NCI-H1436 (cell line): ENCODE measurements at regions not wholly inside any gene's neighbourhood (a gene's known extent, or its start where the extent isn't known, plus 50 kb on each side); places are given as distances from the start of the nearest gene placed in this dataset.
"Not testable (repeated sequence)": the region's sequence is repeated elsewhere in the genome, so short reads cannot be mapped to it uniquely, and the experiment has no call there.

Experiments
- DNase-seq: peaks from one replicate; lab custom pipeline; 2025; lab: John Stamatoyannopoulos, UW

DNA sequence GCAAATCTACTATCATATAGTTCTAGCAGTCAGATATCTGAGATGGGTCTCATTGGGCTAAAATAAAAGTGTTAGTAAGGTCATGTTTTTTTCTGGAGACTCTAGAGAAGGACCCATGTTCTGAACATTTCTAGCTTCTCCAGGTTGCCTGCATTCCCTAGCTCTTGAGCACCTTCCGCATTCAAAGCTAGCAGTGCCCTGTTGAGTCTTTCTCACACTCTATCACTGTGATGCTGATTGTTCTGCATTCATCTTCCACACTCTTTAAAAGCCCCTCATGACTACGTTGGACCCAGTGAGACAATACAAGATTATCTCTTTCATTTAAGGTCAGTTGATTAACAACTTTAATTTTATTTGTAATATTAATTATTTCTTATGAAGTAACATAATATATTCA, 433.3 kb upstream of the CHORDC1 start:
- DNase-seq, result no peak

DNA sequence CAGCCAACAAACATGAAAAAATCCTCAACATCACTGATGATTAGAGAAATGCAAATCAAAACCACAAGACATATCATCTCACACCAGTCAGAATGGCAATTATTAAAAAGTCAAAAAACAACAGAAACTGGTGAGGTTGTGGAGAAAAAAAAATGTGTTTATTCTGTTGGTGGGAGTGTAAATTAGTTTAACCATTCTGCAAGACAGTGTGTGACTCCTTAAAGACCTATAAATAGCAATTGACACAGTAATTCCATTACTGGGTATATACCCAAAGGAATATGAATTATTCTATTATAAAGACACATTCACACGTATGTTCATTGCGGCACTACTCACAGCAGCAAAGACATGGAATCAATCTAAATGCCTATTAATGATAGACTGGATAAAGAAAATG, 427.3 kb upstream of the CHORDC1 start:
- DNase-seq, result no peak

DNA sequence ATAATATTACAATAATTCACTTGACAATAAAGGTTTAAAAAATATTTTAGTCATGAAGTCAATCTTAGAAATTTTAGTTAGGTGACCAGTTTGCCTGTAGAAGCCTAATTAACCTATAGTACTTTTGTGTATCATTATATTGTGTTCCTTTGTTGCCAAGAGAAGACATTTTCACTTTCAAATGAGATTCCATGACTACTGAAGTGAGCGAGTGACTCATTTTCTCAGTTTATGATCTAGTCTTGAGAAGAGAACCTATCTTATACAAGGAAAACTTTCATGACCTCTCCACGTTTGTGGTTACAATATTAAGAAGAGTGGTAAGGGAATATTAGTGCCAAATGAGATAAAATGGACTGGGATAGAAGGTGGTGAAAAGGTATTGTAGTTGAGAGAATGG, 423.9 kb upstream of the CHORDC1 start:
- DNase-seq, result no peak

DNA sequence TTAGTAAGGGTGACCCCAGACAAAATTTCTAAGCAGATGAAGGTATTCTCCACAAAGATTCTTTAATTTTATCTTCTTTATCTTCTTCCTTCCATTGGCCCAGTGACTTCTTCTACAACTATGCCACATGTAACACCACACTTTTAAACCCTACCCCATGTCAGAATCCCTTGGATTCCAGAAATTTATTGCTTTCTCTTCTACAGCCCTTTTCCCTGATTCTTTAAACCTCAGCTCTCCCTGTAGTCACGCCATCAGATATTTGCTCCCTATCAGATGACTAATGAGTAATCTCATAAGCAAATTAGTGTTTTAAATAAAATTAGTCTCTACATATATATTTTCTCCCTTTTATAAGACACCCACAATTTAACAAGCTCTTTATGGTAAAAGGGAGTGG, 423.4 kb upstream of the CHORDC1 start:
- DNase-seq, result no peak

DNA sequence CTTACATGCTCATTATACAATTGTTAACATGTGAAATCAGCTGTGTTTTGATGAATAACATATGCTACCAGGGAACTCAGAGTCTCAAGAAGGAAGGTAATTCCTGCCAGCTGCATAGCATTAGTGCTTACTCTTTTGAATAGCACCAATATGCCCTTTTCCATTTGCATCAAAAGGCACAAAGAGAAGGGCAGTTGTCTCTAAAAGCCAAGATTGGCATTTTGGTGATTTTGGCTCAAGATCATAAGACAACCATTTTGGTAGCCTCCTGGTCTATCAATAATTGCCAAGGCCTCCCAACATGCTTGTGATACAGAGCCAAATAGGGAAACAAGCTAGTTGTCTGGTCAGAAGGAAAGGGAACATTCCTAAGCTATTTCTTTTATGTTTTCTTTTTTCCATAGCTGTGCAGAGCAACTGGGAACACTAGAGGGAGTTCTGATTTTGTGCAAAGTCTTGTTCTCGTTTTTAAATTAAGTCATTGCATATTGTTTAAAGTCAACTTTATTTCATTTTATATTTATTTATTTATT, 416.7 kb upstream of the CHORDC1 start:
- DNase-seq, result no peak

DNA sequence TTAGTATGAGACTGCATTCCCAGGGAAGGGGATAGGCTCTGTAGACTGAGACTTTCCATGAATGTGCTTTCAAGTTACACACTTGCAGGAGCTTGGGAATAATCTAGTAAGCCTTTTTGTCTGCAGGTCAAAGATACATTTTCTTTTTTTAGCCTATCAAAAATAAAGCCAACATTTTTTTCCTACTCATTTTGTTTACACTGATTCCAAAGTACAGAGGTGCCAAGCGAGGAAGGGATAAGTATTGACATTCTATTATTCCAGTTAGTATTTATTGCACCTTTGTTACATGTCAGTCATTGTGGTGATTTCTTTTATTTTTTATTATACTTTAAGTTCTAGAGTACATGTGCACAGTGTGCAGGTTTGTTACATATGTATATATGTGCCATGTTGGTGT, 413.0 kb upstream of the CHORDC1 start:
- no peak for DNase-seq

DNA sequence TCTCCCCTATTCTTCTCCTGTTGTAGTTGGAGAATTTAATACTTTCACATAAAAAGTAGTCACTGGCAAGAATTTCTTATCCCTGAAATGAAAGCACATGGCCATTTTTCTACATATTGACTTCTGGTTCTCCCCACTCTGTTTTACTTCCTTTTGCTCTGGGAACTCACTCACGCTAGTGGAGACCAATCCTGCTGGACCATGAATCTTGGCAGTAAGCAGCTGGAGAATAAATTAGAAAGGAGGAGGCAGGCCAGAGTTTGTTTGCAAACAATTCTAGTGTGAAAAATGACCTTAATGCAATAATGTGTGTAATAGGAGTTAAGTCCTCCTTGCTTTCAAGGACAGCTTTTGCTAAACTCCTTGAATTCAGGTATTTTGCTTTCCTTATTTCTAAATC, 412.3 kb upstream of the CHORDC1 start:
- DNase-seq, result no peak

DNA sequence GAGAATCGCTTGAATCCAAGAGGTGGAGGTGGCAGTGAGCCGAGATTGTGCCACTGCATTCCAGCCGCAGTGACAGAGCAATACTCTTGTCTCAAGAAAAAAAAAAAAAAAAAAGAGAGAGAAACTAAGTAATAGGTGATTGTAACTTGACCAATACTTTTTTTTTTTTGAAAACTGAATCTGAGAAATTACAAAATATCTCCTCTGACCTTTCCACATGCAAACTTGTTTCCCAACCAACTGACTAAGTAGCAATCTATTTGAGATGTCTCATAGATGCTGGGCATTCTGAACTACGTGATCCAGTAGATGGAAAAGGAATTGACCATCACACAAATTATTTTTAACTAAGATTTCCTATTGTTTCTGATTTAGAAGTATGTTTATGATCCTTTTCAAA, 407.3 kb upstream of the CHORDC1 start:
- DNase-seq, result no peak

DNA sequence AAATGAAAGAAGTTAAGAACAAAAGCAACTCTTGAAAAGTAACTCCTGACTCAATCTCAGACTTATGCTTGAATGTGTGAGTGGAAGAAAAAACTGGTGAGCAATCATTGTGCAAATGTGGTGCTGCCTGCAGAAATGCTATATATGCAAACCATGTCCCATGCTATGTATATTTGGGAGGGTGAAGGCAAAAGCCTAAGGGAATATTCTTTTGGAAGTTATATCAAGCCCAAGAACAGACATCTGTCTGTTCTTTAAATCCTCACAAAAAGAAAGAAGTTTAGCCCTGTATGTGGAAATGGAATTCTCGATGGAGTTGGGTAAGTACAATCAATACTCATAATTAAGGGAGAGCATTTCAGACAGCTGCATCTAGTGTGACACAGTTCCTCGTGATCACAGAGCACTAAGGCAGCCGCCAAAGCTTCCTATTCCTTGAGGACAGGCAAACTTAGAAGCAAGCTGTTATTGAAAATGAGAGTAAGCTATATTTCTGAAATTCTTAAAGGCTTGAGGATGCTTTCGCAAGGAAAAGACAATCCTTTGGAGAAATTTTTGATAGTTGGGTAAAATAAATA, 406.5 kb upstream of the CHORDC1 start:
- no peak for DNase-seq

DNA sequence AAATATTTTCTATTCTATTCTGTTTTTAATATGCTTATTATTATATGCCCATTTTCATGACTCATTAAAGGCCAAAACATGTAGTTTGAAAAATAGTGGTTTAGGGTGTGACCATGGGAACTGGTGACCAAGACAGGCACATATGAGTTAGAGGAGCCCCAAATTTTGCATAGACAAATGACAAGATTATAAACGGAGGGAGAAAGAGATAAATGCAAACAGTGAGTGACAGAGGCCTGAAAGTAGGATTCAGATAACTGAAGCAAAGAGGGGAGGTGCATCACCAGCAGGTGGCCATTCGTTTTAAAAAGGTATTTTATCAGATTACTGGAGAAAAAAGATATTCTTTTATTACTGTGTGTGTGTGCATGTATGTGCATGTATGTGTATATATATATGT, 391.5 kb upstream of the CHORDC1 start:
- no peak for DNase-seq

DNA sequence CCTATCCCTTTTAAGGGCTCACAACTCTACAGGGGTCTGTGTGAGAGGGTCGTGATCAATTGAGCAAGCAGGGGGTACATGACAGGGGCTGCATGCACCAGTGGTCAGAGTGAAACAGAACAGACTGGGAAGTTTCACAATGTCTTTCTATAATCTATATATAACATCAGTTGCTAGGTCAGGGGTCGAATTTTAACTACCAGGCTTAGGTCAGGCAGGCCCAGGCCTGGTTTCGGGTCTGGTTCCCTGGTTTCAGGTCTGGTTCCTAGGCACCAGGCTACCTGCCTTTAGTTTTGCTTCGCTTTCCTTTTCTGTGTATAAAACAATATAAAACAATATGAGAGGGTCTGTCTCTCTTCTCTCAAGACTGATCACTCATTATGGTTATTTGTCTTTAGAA, 390.2 kb upstream of the CHORDC1 start:
- not testable (repeated sequence) for DNase-seq

DNA sequence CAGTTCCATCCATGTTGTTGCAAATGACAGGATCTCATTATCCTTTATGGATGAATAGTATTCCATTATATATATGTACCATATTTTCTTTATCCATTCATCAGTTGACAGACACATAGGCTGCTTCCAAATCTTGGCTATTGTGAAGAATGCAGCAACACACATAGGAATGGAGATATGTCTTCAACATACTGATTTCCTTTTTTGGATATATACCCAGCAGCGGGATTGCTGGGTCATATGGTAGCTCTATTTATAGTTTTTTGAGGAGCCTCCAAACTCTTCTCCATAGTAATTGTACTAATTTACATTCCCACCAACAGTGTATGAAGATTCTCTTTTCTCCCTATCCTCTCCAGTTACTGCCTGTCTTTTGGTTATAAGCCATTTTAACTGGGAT, 383.9 kb upstream of the CHORDC1 start:
- no peak for DNase-seq

DNA sequence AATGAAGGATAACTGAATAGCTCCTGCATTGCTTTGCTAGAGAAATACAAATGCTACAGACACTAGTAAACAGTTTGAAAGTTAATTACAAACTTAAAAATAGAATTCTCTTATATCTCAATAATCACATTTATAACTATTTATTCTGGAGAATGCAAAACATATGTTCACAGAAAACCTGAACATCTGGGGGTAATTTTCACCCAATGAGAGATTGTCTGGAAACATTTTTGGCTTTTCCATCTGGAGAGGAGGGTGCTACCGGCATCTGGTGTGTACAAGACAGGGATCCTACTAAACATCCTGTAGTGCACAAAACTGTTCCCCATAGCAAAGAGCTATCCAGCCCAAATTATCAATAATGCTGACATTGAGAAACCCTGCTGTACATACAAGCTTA, 378.4 kb upstream of the CHORDC1 start:
- DNase-seq, result no peak

DNA sequence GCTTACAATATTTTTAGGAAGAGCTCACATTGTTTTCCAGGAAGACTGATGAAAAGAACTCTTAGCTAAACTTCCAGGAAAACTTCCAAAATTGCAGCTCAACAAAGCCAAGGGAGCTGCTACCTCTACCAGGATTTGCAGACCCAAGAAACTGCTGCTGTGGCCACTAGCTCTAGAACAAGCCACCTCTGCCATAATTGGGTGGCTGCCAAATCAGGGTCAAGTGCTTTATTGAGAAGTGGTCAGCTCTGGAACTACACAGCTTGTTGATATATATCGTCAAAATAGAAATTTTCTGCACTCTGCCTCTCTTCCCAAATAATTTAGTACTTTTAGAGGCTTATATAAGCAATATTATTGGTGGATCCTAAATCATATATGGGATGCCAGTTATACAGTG, 371.8 kb upstream of the CHORDC1 start:
- DNase-seq, result no peak

DNA sequence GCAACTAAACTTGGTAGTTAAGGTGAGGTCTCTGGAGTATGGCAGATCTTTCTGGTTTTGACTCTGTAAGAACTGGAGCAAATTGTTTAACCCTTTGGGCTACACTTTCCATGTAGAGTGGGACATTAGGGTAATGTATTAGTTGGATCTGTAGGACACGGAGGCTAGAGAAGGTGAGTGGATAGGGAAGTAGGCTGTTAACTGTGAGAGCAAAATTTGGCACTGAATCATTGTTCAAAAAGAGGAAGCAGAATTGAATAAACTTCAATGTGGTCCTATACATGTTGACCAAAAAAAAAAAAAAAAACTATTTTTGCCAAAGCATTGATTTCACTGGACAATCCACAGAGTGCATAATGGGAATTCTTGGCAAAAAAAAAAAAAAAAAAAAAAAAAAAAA, 370.2 kb upstream of the CHORDC1 start:
- no peak for DNase-seq

DNA sequence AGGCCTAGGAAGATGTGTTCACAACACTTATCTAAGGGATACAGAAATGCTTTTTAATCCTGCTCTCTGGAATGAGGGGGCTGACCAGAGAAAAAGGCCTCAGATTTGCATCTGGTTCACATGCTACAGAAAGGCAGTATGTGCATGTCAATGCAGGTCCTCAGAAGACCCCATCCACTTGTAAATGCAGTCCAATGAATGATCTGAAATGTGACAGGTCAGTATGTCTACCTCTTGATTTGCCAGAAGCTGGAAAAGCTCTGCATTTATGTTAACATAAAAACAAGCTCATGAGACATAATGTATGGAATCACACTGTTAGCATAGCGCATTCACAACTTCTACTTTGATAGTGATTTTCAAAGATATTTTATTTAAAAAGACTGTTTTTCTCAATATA, 367.4 kb upstream of the CHORDC1 start:
- DNase-seq, result no peak

DNA sequence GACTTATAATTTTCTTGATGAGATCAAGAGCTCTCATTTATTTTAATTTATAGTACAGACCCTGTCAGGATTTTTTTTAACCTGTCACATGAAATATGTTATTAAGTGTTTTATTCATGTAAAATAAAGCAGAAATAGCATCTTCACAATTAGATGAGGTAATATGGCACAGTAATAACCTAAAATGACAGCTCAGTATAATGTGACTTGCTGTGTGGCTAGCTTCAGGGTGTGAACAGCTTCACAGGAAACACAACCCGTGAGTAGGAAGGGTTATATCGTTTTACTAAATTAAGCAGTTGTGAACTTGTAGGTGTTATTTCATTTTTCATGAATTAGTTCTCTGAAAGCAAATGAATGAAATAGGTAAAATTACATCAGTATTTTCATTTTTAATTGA, 366.9 kb upstream of the CHORDC1 start:
- DNase-seq, result no peak

DNA sequence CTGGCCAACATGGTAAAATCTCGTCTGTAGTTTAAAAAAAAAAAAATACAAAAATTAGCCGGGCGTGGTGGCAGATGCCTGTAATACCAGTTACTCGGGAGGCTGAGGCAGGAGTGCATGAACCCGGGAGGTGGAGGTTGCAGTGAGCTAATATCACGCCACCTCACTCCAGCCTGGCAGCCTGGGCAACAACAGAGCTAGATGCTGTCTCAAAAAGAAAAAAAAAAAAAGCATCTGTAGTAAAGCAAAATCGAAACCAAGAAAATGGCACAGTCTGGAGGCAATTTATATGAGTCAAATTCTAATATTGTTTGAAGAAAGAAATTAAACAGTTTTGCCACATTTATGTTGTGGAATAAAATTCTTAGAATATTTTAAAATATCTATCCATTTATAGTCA, 365.0 kb upstream of the CHORDC1 start:
- DNase-seq, result no peak

DNA sequence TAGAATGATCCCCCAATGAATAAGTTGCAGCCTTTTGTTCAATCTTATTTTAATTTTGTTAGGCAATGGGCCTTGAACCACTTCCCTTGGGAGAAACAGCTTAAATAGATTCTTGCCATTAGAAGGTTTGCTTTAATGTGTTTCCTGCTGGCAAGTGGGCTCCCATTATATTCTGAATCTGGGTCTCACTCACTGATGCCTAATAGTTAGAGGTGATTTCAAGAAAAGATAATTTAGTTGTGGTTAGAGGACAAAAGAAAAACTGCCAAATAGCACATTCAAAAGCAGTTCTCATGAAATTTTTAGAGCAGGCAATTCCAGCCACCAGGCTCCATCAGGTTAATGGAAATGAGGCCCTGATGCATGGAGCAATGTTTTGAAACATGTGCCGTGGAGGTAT, 362.6 kb upstream of the CHORDC1 start:
- peak; percentile 73 for DNase-seq

DNA sequence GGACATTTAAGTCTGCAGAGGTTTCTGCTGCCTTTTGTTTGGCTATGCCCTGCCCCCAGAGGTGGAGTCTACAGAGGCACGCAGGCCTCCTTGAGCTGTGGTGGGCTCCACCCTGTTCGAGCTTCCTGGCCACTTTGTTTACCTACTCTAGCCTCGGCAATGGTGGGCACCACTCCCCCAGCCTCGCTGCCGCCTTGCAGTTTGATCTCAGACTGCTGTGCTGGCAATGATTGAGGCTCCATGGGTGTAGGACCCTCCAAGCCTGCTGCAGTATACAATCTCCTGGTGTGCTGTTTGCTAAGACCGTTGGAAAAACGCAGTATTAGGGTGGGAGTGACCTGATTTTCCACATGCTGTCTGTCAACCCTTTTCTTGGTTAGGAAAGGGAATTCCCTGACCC, 360.1 kb upstream of the CHORDC1 start:
- DNase-seq, result not testable (repeated sequence)

DNA sequence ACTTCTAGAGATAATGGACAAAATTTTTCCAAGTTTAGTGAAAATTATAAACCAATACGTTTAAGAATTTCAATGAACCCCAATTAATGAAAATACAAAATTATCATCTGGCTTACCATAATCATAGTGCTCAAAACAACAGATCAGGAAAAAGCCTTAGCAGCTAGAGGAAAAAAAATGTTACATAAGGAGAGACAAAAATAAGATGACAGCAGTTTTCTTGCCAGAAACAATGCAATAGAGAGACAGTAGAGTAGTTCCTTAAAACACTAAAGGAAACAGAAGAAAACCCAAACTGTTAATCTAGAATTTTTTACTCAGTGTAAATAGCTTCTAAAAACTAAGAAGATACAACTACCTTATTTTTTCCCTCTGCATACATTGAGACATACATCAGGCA, 341.7 kb upstream of the CHORDC1 start:
- no peak for DNase-seq

DNA sequence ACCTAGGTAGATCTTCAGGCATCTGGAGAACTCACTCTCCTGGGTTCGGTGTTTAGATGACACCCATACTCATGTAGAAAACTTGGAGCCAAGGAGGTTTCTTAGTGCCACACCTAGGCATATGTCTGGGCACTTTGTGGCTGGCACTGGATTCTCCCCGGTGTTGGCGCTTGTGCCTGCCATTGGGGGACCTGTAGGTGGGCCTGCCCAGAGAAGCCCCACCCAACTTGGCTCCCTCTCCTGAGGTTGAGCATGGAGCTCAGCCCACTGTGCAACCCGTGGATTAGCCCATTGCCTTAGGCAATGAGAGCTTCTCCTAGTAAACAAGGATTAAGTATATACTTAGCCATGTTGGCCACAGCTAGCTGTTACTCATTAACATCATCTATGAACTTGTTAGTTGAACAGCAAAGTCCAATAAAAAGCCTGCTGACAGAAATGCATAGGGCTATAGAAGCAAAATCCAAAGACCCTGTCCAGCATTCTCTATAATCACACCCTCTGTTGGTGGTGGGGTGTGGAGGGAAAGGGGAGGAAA, 335.5 kb upstream of the CHORDC1 start:
- no peak for DNase-seq

DNA sequence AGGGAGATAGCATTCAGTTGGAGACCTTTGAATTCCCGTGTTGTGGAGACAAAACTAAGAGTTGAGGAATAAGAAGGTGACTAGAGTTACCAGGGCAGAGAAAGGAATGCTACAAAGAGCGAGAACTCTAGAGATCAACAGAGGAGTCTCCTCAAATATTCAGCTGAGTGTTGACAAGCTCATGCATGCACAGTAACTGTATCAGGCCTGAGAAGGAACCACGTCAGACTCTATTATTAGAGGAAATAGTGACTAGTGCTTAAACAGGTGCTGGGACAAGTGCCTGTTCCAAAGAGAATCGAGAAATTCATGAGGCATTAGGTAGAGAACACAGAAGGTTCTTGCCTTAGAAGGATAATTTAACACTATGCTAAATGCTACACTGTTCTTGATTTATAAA, 333.8 kb upstream of the CHORDC1 start:
- peak; percentile 48 for DNase-seq

DNA sequence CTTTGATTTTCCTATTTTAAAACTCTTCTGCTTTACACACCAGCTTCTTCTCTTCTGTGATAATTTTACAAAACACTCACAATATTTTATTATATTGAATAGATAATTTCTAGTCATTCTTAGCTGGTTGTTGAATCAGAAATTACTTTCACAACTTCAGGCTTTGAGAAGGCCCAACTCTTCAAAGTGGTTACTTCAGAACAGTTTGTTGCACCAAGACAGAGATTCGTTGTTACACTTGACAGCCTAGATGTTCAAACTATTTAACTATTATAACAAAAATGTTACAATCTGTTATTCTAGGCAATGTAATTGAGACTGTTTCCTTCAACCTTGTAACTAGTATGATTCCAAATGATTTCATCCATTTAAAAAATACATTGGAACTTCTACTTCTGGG, 333.2 kb upstream of the CHORDC1 start:
- DNase-seq, result no peak
